ENCODE measurements at regions not wholly inside any gene's neighbourhood (a gene's known extent, or its start where the extent isn't known, plus 50 kb on each side); places are given as distances from the start of the nearest gene placed in this dataset.

GRCh38 chr15:53247041-53247708 lies 457.0 kb upstream of the ONECUT1 start:
- no peak overlapping the region for H3K4me3 Mint-ChIP-seq (ENCODE audit: low read depth)
- DNase-seq (ENCODE audit: low spot score, unreplicated experiment): no peak
- H3K9me3 Mint-ChIP-seq (ENCODE audit: low read depth): peaks cover 3% of the 10 kb centered on the region
- H3K4me1 Mint-ChIP-seq (ENCODE audit: low read depth): peaks cover 18% of the 10 kb centered on the region
- no peak for TF ChIP-seq CTCF (IDR thresholded peaks at IDR 0.05; ENCODE audit: unreplicated experiment)
- peaks cover 1% of the 10 kb centered on the region for H3K36me3 Mint-ChIP-seq (ENCODE audit: insufficient read depth)
- no peaks in the 10 kb centered on the region for H3K27me3 Mint-ChIP-seq
- H3K27ac Mint-ChIP-seq: no peak overlapping the region

- Mint-ChIP-seq H3K27ac (no peak overlapping the region), H3K27me3 (no peaks in the 10 kb centered on the region), H3K4me1 (ENCODE audit: low read depth) (peaks cover 13% of the 10 kb centered on the region), H3K4me3 (ENCODE audit: low read depth) (no peak overlapping the region), H3K9me3 (ENCODE audit: low read depth) (peaks cover 3% of the 10 kb centered on the region), H3K36me3 (ENCODE audit: insufficient read depth) (peaks cover 1% of the 10 kb centered on the region)
- no peak for TF ChIP-seq CTCF (IDR thresholded peaks at IDR 0.05; ENCODE audit: unreplicated experiment)
- no peak for DNase-seq (ENCODE audit: low spot score, unreplicated experiment)
These were observed 456.3 kb upstream of the ONECUT1 start for GRCh38 chr15:53246404-53246803.

- no peak overlapping the region for H3K27ac Mint-ChIP-seq
These were observed 443.7 kb upstream of the ONECUT1 start for GRCh38 chr15:53233801-53234200.

GRCh38 chr15:53230473-53230872 lies 440.3 kb upstream of the ONECUT1 start:
- H3K27ac Mint-ChIP-seq: no peak overlapping the region
- H3K36me3 Mint-ChIP-seq (ENCODE audit: insufficient read depth): no peaks in the 10 kb centered on the region

More at GRCh38 chr15:53233801-53234200, 443.7 kb upstream of the ONECUT1 start:
- no peak overlapping the region for H3K4me3 Mint-ChIP-seq (ENCODE audit: low read depth)
- H3K9me3 Mint-ChIP-seq (ENCODE audit: low read depth): no peaks in the 10 kb centered on the region
- peaks cover 14% of the 10 kb centered on the region for H3K4me1 Mint-ChIP-seq (ENCODE audit: low read depth)
- TF ChIP-seq CTCF (IDR thresholded peaks at IDR 0.05; ENCODE audit: unreplicated experiment): no peak
- H3K36me3 Mint-ChIP-seq (ENCODE audit: insufficient read depth): no peaks in the 10 kb centered on the region
- no peaks in the 10 kb centered on the region for H3K27me3 Mint-ChIP-seq
- no peak for DNase-seq (ENCODE audit: low spot score, unreplicated experiment)

GRCh38 chr15:53226559-53226958 lies 436.4 kb upstream of the ONECUT1 start:
- Mint-ChIP-seq H3K4me3 (ENCODE audit: low read depth) (no peak overlapping the region), H3K4me1 (ENCODE audit: low read depth) (peaks cover 15% of the 10 kb centered on the region), H3K27me3 (no peaks in the 10 kb centered on the region), H3K36me3 (ENCODE audit: insufficient read depth) (peaks cover 2% of the 10 kb centered on the region), H3K9me3 (ENCODE audit: low read depth) (peaks cover 7% of the 10 kb centered on the region), H3K27ac (no peak overlapping the region)
- TF ChIP-seq CTCF (IDR thresholded peaks at IDR 0.05; ENCODE audit: unreplicated experiment): no peak
- DNase-seq (ENCODE audit: low spot score, unreplicated experiment): no peak

More at GRCh38 chr15:53230473-53230872, 440.3 kb upstream of the ONECUT1 start:
- Mint-ChIP-seq H3K4me3 (ENCODE audit: low read depth) (no peak overlapping the region), H3K4me1 (ENCODE audit: low read depth) (peaks cover 14% of the 10 kb centered on the region), H3K9me3 (ENCODE audit: low read depth) (no peaks in the 10 kb centered on the region), H3K27me3 (no peaks in the 10 kb centered on the region)
- TF ChIP-seq CTCF (IDR thresholded peaks at IDR 0.05; ENCODE audit: unreplicated experiment): no peak
- no peak for DNase-seq (ENCODE audit: low spot score, unreplicated experiment)

Data from progenitor cell of endocrine pancreas (in vitro differentiated cells).